ENCODE measurements at regions not wholly inside any gene's neighbourhood (a gene's known extent, or its start where the extent isn't known, plus 50 kb on each side); places are given as distances from the start of the nearest gene placed in this dataset.

- no peaks in the 10 kb centered on the region for H3K9me2 ChIP-seq
- TF ChIP-seq, protein P1, sequence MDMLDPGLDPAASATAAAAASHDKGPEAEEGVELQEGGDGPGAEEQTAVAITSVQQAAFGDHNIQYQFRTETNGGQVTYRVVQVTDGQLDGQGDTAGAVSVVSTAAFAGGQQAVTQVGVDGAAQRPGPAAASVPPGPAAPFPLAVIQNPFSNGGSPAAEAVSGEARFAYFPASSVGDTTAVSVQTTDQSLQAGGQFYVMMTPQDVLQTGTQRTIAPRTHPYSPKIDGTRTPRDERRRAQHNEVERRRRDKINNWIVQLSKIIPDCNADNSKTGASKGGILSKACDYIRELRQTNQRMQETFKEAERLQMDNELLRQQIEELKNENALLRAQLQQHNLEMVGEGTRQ (IDR thresholded peaks at IDR 0.05; ENCODE audit: borderline replicate concordance, low read depth, low read length): no peak
- TF ChIP-seq RAD21 (IDR thresholded peaks at IDR 0.05; ENCODE audit: low read length) (no peak), FOXM1 (IDR thresholded peaks at IDR 0.05; ENCODE audit: low read depth) (no peak)
- 25% methylated on average over 5 of the region's 5 CpGs for WGBS (ENCODE audit: low lambda C conversion rate)
- no peaks in the 10 kb centered on the region for H3F3A ChIP-seq (replicated peaks; ENCODE audit: insufficient read depth)
- H3K4me3 ChIP-seq (ENCODE audit: low read depth in 2 of 2, low read length in 1 of 2): no peak overlapping the region
- ChIA-PET POLR2A (no interaction called here), CTCF (no interaction called here)
- H3K9ac ChIP-seq: no peak overlapping the region
- H3K4me1 ChIP-seq (ENCODE audit: control insufficient read depth in 1 of 2, insufficient read depth in 2 of 2, low read depth in 1 of 2, low read length in 1 of 2): peaks cover 0 to 16% of the 10 kb centered on the region in 2 experiments; a peak in 2 of 4 replicates
- H2AFZ ChIP-seq (ENCODE audit: low read depth): no peak overlapping the region
- no peak overlapping the region for H3K4me2 ChIP-seq
- H3K27me3 ChIP-seq (ENCODE audit: insufficient read depth): no peaks in the 10 kb centered on the region
- H3K9me3 ChIP-seq: no peaks in the 10 kb centered on the region
- H3K36me3 ChIP-seq (replicated peaks in 1 of 2; ENCODE audit: control insufficient read depth in 1 of 2, insufficient read depth in 2 of 2, low read length in 1 of 2): no peaks in the 10 kb centered on the region
- no peaks in the 10 kb centered on the region for H3K79me2 ChIP-seq (ENCODE audit: insufficient read depth)
- DNase-seq: no peak
- peak overlapping the region in 1 of 2 experiments; percentile 81; a peak in 2 of 4 replicates for H3K27ac ChIP-seq (ENCODE audit: low read depth in 2 of 2, low read length in 1 of 2)
- H4K20me1 ChIP-seq (ENCODE audit: insufficient read depth): no peaks in the 10 kb centered on the region
Observed at GRCh38 chr6:142653710-142654420, 291.1 kb downstream of the HIVEP2 start.

GRCh38 chr6:142659661-142660060 lies 285.3 kb downstream of the HIVEP2 start:
- no peak overlapping the region for H3K4me2 ChIP-seq
- no peaks in the 10 kb centered on the region for H3K9me3 ChIP-seq
- 68% methylated on average over 2 of the region's 2 CpGs for WGBS (ENCODE audit: low lambda C conversion rate)
- TF ChIP-seq EP300 (IDR thresholded peaks at IDR 0.05; ENCODE audit: borderline replicate concordance in 1 of 2, low read depth in 1 of 2, low read length in 1 of 2) (no peak), GATA2 (CRISPR knock-in tag; IDR thresholded peaks at IDR 0.05) (no peak), POLR2AphosphoS5 (IDR thresholded peaks at IDR 0.05; ENCODE audit: low read depth, low read length) (no peak), MXI1 (IDR thresholded peaks at IDR 0.05; ENCODE audit: low read depth, low read length) (no peak), ELF1 (IDR thresholded peaks at IDR 0.05) (no peak), SIN3A (IDR thresholded peaks at IDR 0.05; ENCODE audit: borderline replicate concordance, low read depth, low read length) (no peak), EZH2phosphoT487 (IDR thresholded peaks at IDR 0.05; ENCODE audit: borderline replicate concordance, low read depth) (no peak), TAF1 (IDR thresholded peaks at IDR 0.05; ENCODE audit: borderline replicate concordance, low read depth, low read length) (no peak), TCF12 (IDR thresholded peaks at IDR 0.05) (no peak), REST (IDR thresholded peaks at IDR 0.05; ENCODE audit: low read depth, low read length) (no peak), FOSL2 (IDR thresholded peaks at IDR 0.05; ENCODE audit: borderline replicate concordance, low read depth) (no peak), GABPA (IDR thresholded peaks at IDR 0.05; ENCODE audit: low read depth) (no peak)
- TF ChIP-seq, protein P2, sequence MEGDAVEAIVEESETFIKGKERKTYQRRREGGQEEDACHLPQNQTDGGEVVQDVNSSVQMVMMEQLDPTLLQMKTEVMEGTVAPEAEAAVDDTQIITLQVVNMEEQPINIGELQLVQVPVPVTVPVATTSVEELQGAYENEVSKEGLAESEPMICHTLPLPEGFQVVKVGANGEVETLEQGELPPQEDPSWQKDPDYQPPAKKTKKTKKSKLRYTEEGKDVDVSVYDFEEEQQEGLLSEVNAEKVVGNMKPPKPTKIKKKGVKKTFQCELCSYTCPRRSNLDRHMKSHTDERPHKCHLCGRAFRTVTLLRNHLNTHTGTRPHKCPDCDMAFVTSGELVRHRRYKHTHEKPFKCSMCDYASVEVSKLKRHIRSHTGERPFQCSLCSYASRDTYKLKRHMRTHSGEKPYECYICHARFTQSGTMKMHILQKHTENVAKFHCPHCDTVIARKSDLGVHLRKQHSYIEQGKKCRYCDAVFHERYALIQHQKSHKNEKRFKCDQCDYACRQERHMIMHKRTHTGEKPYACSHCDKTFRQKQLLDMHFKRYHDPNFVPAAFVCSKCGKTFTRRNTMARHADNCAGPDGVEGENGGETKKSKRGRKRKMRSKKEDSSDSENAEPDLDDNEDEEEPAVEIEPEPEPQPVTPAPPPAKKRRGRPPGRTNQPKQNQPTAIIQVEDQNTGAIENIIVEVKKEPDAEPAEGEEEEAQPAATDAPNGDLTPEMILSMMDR (IDR thresholded peaks at IDR 0.05): no peak
- TF ChIP-seq, protein P1 (IDR thresholded peaks at IDR 0.05; ENCODE audit: borderline replicate concordance, low read depth, low read length): no peak
- TF ChIP-seq, protein P3, sequence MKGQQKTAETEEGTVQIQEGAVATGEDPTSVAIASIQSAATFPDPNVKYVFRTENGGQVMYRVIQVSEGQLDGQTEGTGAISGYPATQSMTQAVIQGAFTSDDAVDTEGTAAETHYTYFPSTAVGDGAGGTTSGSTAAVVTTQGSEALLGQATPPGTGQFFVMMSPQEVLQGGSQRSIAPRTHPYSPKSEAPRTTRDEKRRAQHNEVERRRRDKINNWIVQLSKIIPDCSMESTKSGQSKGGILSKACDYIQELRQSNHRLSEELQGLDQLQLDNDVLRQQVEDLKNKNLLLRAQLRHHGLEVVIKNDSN (IDR thresholded peaks at IDR 0.05; ENCODE audit: borderline replicate concordance, low read depth): no peak
- no peaks in the 10 kb centered on the region for H3F3A ChIP-seq (replicated peaks; ENCODE audit: insufficient read depth)
- no peak overlapping the region for H2AFZ ChIP-seq (ENCODE audit: low read depth)
- ChIA-PET POLR2A (no interaction called here), CTCF (no interaction called here)
- H3K27me3 ChIP-seq (ENCODE audit: insufficient read depth): no peaks in the 10 kb centered on the region
- H3K4me1 ChIP-seq (ENCODE audit: control insufficient read depth in 1 of 2, insufficient read depth in 2 of 2, low read depth in 1 of 2, low read length in 1 of 2): peaks cover 0 to 5% of the 10 kb centered on the region in 2 experiments; a peak in 1 of 4 replicates
- no peak overlapping the region for H3K9ac ChIP-seq
- H3K79me2 ChIP-seq (ENCODE audit: insufficient read depth): no peaks in the 10 kb centered on the region
- no peaks in the 10 kb centered on the region for H3K9me2 ChIP-seq
- DNase-seq: no peak
- H3K27ac ChIP-seq (ENCODE audit: low read depth in 2 of 2, low read length in 1 of 2): no peak overlapping the region
- H3K36me3 ChIP-seq (replicated peaks in 1 of 2; ENCODE audit: control insufficient read depth in 1 of 2, insufficient read depth in 2 of 2, low read length in 1 of 2): no peaks in the 10 kb centered on the region
- H3K4me3 ChIP-seq (ENCODE audit: low read depth in 2 of 2, low read length in 1 of 2): no peak overlapping the region
- no peaks in the 10 kb centered on the region for H4K20me1 ChIP-seq (ENCODE audit: insufficient read depth)

All from SK-N-SH (cell line).